CD4-positive, alpha-beta T cell treated with Interleukin-6 for 4 hours (primary cell): ENCODE measurements at regions not wholly inside any gene's neighbourhood (a gene's known extent, or its start where the extent isn't known, plus 50 kb on each side); places are given as distances from the start of the nearest gene placed in this dataset.

Experiments used
- DNase-seq: peaks from one replicate; pipeline ENCODE4 v3.0.0-alpha.2; 2020; ENCODE audit warnings: mixed read lengths

- DNase-seq: no peak
Measured at GRCh38 chr12:107351109-107351508, 257.8 kb upstream of the CRY1 start.

GRCh38 chr12:107351713-107352112 lies 258.4 kb upstream of the CRY1 start:
- DNase-seq: no peak

GRCh38 chr12:107352347-107353081 lies 259.2 kb upstream of the CRY1 start:
- no peak for DNase-seq

- no peak for DNase-seq
Measured at GRCh38 chr12:107353312-107353711, 260.0 kb upstream of the CRY1 start.

- DNase-seq: peak; percentile 21
Measured at GRCh38 chr12:107355004-107355565, 261.7 kb upstream of the CRY1 start.

GRCh38 chr12:107355612-107356011 lies 262.3 kb upstream of the CRY1 start:
- DNase-seq: no peak

- DNase-seq: no peak
Measured at GRCh38 chr12:107356266-107356936, 263.1 kb upstream of the CRY1 start.

GRCh38 chr12:107356937-107357295 lies 263.6 kb upstream of the CRY1 start:
- DNase-seq: no peak

- no peak for DNase-seq
Measured at GRCh38 chr12:107359382-107359781, 266.0 kb upstream of the CRY1 start.

GRCh38 chr12:107360033-107360432 lies 266.7 kb upstream of the CRY1 start:
- DNase-seq: no peak

GRCh38 chr12:107360482-107360881 lies 267.1 kb upstream of the CRY1 start:
- no peak for DNase-seq

- no peak for DNase-seq
Measured at GRCh38 chr12:107361970-107362369, 268.6 kb upstream of the CRY1 start.

- DNase-seq: no peak
Measured at GRCh38 chr12:107362960-107363359, 269.6 kb upstream of the CRY1 start.

- no peak for DNase-seq
Measured at GRCh38 chr12:107364875-107365518, 271.6 kb upstream of the CRY1 start.

- no peak for DNase-seq
Measured at GRCh38 chr12:107365703-107366102, 272.4 kb upstream of the CRY1 start.

GRCh38 chr12:107366322-107366721 lies 273.0 kb upstream of the CRY1 start:
- no peak for DNase-seq

GRCh38 chr12:107368586-107368985 lies 275.2 kb upstream of the CRY1 start:
- peak; percentile 54 for DNase-seq

GRCh38 chr12:107369006-107369405 lies 275.7 kb upstream of the CRY1 start:
- no peak for DNase-seq

- peak; percentile 59 for DNase-seq
Measured at GRCh38 chr12:107369679-107370078, 276.3 kb upstream of the CRY1 start.

GRCh38 chr12:107372229-107372658 lies 278.9 kb upstream of the CRY1 start:
- DNase-seq: peak; percentile 45

- peak; percentile 42 for DNase-seq
Measured at GRCh38 chr12:107373238-107373809, 280.0 kb upstream of the CRY1 start.

GRCh38 chr12:107374161-107374840 lies 281.0 kb upstream of the CRY1 start:
- peak; percentile 37 for DNase-seq

GRCh38 chr12:107375231-107375630 lies 281.9 kb upstream of the CRY1 start:
- no peak for DNase-seq
